K562 (cell line): ENCODE measurements at regions not wholly inside any gene's neighbourhood (a gene's known extent, or its start where the extent isn't known, plus 50 kb on each side); places are given as distances from the start of the nearest gene placed in this dataset.
A peak's percentile ranks its signal among the peaks of the same experiment; 100 is the strongest.

ENCODE experiments used
- ATAC-seq: fragments of 200-7000 bp; cut with Tn5 transposase; 3 replicates; pipeline ENCODE4 v1.9.1; 2020; ENCODE audit warnings: moderate library complexity
- BruUV-seq: library from RNA; stranded (reverse); fragments of 400-500 nt; replicated peaks from 2 replicates; lab custom pipeline; 2021; lab: Mats Ljungman, UMichigan
- CTCF ChIA-PET: fragments of 300-600 bp; formaldehyde crosslinking; extraction: SDS; loops from one replicate; lab custom pipeline; 2021; ENCODE audit warnings: low intra/inter-chr PET ratio; lab: Yijun Ruan, JAX
- POLR2A ChIA-PET: fragments of 300-600, 350-650 bp; sonication (Branson Sonifier 250); formaldehyde crosslinking; extraction: SDS; loops from one replicate; lab custom pipeline; 2021; ENCODE audit warnings: antibody characterized with exemption, inconsistent platforms; lab: Yijun Ruan, JAX
- DNase-seq, 4 experiments: peaks; one replicate each; pipeline versions ENCODE4 v3.0.0 to v3.0.0-alpha.2; 2011 to 2018; ENCODE audit warnings: low spot score in 3 of 4, mixed read lengths in 3 of 4; ENCODE audit errors: extremely low read depth in 1 of 4
- FAIRE-seq: peaks from 2 replicates; lab custom pipeline; 2011; peaks lifted over from hg19 to GRCh38; lab: Jason Lieb, UNC
- H2AFZ ChIP-seq: 2 replicates; pipeline ENCODE4 v1.6.0; 2011; ENCODE audit warnings: low read depth, low read length, control low read depth, inconsistent platforms
- H3K27ac ChIP-seq: fragments of 200-600 bp; 3 replicates; pipeline ENCODE4 v1.8.0; 2011; ENCODE audit warnings: low read depth, mild to moderate bottlenecking, control low read depth, inconsistent platforms, low read length, moderate library complexity, mixed read lengths; ENCODE audit errors: extremely low read depth
- H3K27me3 ChIP-seq, 2 experiments: fragments of 300-600 bp in 1 of 2; 2 replicates in 1 of 2; 3 replicates in 1 of 2; pipeline versions ENCODE4 v1.6.0 to v1.8.0; 2011; ENCODE audit warnings: inconsistent platforms in 2 of 2, low read length in 2 of 2, mild to moderate bottlenecking in 1 of 2, mixed read lengths in 1 of 2, moderate library complexity in 1 of 2; ENCODE audit not compliant: control insufficient read depth in 2 of 2, insufficient read depth in 2 of 2
- H3K36me3 ChIP-seq: fragments of 300-600 bp; 3 replicates; pipeline ENCODE4 v1.8.0; 2011; ENCODE audit warnings: mild to moderate bottlenecking, low read length, inconsistent platforms; ENCODE audit not compliant: control insufficient read depth, insufficient read depth
- H3K4me1 ChIP-seq, 2 experiments: fragments of 200-600 bp in 1 of 2; replicated peaks in 1 of 2; 2 replicates in 1 of 2; 3 replicates in 1 of 2; pipeline versions ENCODE4 v1.5.1 to v1.8.0; 2011; ENCODE audit warnings: inconsistent platforms in 2 of 2, low read length in 2 of 2, mild to moderate bottlenecking in 1 of 2, mixed read lengths in 1 of 2, moderate library complexity in 1 of 2; ENCODE audit not compliant: control insufficient read depth in 2 of 2, insufficient read depth in 2 of 2
- H3K4me2 ChIP-seq: 2 replicates; pipeline ENCODE4 v1.6.1; 2011; ENCODE audit warnings: low read length, control low read depth, inconsistent platforms, mixed read lengths; ENCODE audit not compliant: insufficient read depth
- H3K4me3 ChIP-seq: fragments of 200-600 bp; sonication (generic), shearing (Covaris generic); 2 replicates; pipeline ENCODE4 v1.5.1; 2016; ENCODE audit warnings: control low read depth, inconsistent platforms
- H3K79me2 ChIP-seq: fragments of 200-600 bp; 3 replicates; pipeline ENCODE4 v1.8.0; 2011; ENCODE audit warnings: low read length, inconsistent platforms; ENCODE audit not compliant: control insufficient read depth, insufficient read depth
- H3K9ac ChIP-seq, 2 experiments: 2 replicates each; pipeline versions ENCODE4 v1.6.0 to v1.6.1; 2011; ENCODE audit warnings: low read depth in 2 of 2, low read length in 2 of 2, control low read depth in 1 of 2, inconsistent platforms in 1 of 2, mild to moderate bottlenecking in 1 of 2, mixed read lengths in 1 of 2; ENCODE audit not compliant: insufficient read depth in 1 of 2
- H3K9me1 ChIP-seq: one replicate; pipeline ENCODE4 v1.6.0; 2011; ENCODE audit warnings: inconsistent platforms, mild to moderate bottlenecking, low read length, moderate library complexity; ENCODE audit not compliant: control insufficient read depth, insufficient read depth
- H3K9me3 ChIP-seq: replicated peaks from 2 replicates; pipeline ENCODE4 v1.5.1; 2011; ENCODE audit warnings: low read depth, low read length, inconsistent platforms; ENCODE audit not compliant: control insufficient read depth, insufficient read depth
- H4K20me1 ChIP-seq: replicated peaks from 2 replicates; pipeline ENCODE4 v1.6.1; 2011; ENCODE audit warnings: low read length, inconsistent platforms, mixed read lengths; ENCODE audit not compliant: control insufficient read depth, insufficient read depth
- BRD4 ChIP-seq: fragments of 200-600 bp; sonication (generic); IDR thresholded peaks from 2 replicates; pipeline ENCODE4 v1.6.1; 2017; ENCODE audit warnings: inconsistent platforms
- CBFA2T3 ChIP-seq: fragments of 450-650 bp; IDR thresholded peaks from 2 replicates; pipeline ENCODE4 v1.6.1; 2017
- ESRRA ChIP-seq: fragments of 450-650 bp; IDR thresholded peaks from 2 replicates; pipeline ENCODE4 v1.6.1; 2014; ENCODE audit warnings: low read depth, mild to moderate bottlenecking, moderate library complexity, borderline replicate concordance
- GABPB1 ChIP-seq: sonication (generic); formaldehyde crosslinking; IDR thresholded peaks from 2 replicates; pipeline ENCODE4 v1.8.0; 2022; ENCODE audit warnings: mild to moderate bottlenecking, missing genetic modification reagents
- NR2F6 ChIP-seq: fragments of 450-650 bp; formaldehyde crosslinking; IDR thresholded peaks from 2 replicates; pipeline ENCODE4 v1.4.0; 2020; ENCODE audit warnings: mild to moderate bottlenecking
- OTX1 ChIP-seq: fragments of 450-650 bp; formaldehyde crosslinking; IDR thresholded peaks from 2 replicates; pipeline ENCODE4 v1.4.0; 2022; ENCODE audit warnings: mild to moderate bottlenecking
- ZNF143 ChIP-seq: sonication (generic); formaldehyde crosslinking; IDR thresholded peaks from 2 replicates; pipeline ENCODE4 v1.9.0; 2022; ENCODE audit warnings: mild to moderate bottlenecking, missing genetic modification reagents
- WGBS: fragments of 100-300 bp; shearing (Covaris generic); methylation state at CpG from one replicate; pipeline ENCODE4 v1.1.6; 2016; ENCODE audit warnings: low coverage, mixed read lengths; ENCODE audit not compliant: insufficient coverage; ENCODE audit errors: missing lambda C conversion rate; 5-methylcytosine and 5-hydroxymethylcytosine counted together
- in situ Hi-C: fragments of 300-500 bp; cut with MboI; formaldehyde crosslinking; loops from 4 replicates; pipeline ENCODE4 v1.15.0; 2018; ENCODE audit warnings: inconsistent platforms, mixed read lengths
- intact Hi-C: fragments of 100-400 bp; cut with micrococcal nuclease; formaldehyde crosslinking; loops from 2 replicates; pipeline ENCODE4 v1.14.2; 2022
- TF ChIP-seq, protein P1 (sequence below): fragments of 450-650 bp; IDR thresholded peaks from 2 replicates; pipeline ENCODE4 v1.6.1; 2016; ENCODE audit warnings: mild to moderate bottlenecking, moderate library complexity
- TF ChIP-seq, protein P2 (sequence below): sonication (generic); formaldehyde crosslinking; IDR thresholded peaks from 2 replicates; pipeline ENCODE4 v1.8.1; 2023; ENCODE audit warnings: mild to moderate bottlenecking, missing genetic modification reagents
- TF ChIP-seq, protein P3 (sequence below): sonication (generic); formaldehyde crosslinking; IDR thresholded peaks from 2 replicates; pipeline ENCODE4 v1.9.0; 2022; ENCODE audit warnings: mild to moderate bottlenecking, missing genetic modification reagents

DNA sequence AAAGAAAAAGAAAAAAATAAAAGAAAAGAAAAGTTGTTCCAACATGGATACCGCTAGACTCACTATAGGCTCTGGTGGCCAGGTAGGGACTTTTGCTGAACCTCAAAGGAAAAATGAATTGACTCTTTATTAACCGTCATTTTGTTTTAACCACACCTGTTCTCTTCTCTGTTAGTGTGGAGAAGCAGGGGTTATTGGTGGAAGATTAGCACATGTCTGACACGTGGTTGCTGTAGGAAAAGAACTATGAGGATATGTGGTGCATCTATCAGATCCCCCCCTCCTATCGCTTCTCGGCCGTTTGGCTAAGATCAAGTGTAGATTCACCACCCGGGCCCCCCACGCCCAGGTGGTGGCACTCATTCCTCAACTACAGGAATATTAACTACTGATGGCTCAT lies 212.4 kb upstream of the ZNF184 start:
- BruUV-seq = no TSS peak
- peaks cover 5 to 24% of the 10 kb centered on the region in 2 experiments; a peak in 4 of 5 replicates for H3K4me1 ChIP-seq
- no peak overlapping the region for H3K9ac ChIP-seq
- H3K9me3 ChIP-seq = peaks cover 5% of the 10 kb centered on the region; the same call in 1 of the 2 replicates
- FAIRE-seq = no peak
- H3K4me3 ChIP-seq = no peak overlapping the region
- CTCF ChIA-PET = no interaction called here
- no peaks in the 10 kb centered on the region for H3K36me3 ChIP-seq
- no peaks in the 10 kb centered on the region for H3K79me2 ChIP-seq
- no peak overlapping the region for H3K27ac ChIP-seq
- ATAC-seq = no peak
- H3K27me3 ChIP-seq = no peaks in the 10 kb centered on the region
- H3K9me1 ChIP-seq = no peaks in the 10 kb centered on the region
- 0 out of 2 replicates have a peak overlapping the region, but pooled peaks have one; percentile 37 for H2AFZ ChIP-seq
- POLR2A ChIA-PET = interaction anchor here (2.7 kb wide), 1 partner anchor 13 kb away, joined by 10 read pairs; no protein-coding TSS in a partner anchor
- in situ Hi-C loops = loop anchor here (5.0 kb wide), 1 partner anchor 508 kb away; no protein-coding TSS in a partner anchor
- 68% methylated on average over 8 of the region's 8 CpGs for WGBS
- 0 out of 2 replicates have a peak, but pooled peaks cover 2% of the 10 kb centered on the region for H4K20me1 ChIP-seq
- H3K4me2 ChIP-seq = no peak overlapping the region
- intact Hi-C loops = loop anchor here (5.0 to 10.0 kb wide), 6 partner anchors 53 to 1130 kb away; no protein-coding TSS in a partner anchor
- no peak for DNase-seq
- TF ChIP-seq ESRRA = no peak
- TF ChIP-seq ZNF143 = no peak
- TF ChIP-seq, protein P1, sequence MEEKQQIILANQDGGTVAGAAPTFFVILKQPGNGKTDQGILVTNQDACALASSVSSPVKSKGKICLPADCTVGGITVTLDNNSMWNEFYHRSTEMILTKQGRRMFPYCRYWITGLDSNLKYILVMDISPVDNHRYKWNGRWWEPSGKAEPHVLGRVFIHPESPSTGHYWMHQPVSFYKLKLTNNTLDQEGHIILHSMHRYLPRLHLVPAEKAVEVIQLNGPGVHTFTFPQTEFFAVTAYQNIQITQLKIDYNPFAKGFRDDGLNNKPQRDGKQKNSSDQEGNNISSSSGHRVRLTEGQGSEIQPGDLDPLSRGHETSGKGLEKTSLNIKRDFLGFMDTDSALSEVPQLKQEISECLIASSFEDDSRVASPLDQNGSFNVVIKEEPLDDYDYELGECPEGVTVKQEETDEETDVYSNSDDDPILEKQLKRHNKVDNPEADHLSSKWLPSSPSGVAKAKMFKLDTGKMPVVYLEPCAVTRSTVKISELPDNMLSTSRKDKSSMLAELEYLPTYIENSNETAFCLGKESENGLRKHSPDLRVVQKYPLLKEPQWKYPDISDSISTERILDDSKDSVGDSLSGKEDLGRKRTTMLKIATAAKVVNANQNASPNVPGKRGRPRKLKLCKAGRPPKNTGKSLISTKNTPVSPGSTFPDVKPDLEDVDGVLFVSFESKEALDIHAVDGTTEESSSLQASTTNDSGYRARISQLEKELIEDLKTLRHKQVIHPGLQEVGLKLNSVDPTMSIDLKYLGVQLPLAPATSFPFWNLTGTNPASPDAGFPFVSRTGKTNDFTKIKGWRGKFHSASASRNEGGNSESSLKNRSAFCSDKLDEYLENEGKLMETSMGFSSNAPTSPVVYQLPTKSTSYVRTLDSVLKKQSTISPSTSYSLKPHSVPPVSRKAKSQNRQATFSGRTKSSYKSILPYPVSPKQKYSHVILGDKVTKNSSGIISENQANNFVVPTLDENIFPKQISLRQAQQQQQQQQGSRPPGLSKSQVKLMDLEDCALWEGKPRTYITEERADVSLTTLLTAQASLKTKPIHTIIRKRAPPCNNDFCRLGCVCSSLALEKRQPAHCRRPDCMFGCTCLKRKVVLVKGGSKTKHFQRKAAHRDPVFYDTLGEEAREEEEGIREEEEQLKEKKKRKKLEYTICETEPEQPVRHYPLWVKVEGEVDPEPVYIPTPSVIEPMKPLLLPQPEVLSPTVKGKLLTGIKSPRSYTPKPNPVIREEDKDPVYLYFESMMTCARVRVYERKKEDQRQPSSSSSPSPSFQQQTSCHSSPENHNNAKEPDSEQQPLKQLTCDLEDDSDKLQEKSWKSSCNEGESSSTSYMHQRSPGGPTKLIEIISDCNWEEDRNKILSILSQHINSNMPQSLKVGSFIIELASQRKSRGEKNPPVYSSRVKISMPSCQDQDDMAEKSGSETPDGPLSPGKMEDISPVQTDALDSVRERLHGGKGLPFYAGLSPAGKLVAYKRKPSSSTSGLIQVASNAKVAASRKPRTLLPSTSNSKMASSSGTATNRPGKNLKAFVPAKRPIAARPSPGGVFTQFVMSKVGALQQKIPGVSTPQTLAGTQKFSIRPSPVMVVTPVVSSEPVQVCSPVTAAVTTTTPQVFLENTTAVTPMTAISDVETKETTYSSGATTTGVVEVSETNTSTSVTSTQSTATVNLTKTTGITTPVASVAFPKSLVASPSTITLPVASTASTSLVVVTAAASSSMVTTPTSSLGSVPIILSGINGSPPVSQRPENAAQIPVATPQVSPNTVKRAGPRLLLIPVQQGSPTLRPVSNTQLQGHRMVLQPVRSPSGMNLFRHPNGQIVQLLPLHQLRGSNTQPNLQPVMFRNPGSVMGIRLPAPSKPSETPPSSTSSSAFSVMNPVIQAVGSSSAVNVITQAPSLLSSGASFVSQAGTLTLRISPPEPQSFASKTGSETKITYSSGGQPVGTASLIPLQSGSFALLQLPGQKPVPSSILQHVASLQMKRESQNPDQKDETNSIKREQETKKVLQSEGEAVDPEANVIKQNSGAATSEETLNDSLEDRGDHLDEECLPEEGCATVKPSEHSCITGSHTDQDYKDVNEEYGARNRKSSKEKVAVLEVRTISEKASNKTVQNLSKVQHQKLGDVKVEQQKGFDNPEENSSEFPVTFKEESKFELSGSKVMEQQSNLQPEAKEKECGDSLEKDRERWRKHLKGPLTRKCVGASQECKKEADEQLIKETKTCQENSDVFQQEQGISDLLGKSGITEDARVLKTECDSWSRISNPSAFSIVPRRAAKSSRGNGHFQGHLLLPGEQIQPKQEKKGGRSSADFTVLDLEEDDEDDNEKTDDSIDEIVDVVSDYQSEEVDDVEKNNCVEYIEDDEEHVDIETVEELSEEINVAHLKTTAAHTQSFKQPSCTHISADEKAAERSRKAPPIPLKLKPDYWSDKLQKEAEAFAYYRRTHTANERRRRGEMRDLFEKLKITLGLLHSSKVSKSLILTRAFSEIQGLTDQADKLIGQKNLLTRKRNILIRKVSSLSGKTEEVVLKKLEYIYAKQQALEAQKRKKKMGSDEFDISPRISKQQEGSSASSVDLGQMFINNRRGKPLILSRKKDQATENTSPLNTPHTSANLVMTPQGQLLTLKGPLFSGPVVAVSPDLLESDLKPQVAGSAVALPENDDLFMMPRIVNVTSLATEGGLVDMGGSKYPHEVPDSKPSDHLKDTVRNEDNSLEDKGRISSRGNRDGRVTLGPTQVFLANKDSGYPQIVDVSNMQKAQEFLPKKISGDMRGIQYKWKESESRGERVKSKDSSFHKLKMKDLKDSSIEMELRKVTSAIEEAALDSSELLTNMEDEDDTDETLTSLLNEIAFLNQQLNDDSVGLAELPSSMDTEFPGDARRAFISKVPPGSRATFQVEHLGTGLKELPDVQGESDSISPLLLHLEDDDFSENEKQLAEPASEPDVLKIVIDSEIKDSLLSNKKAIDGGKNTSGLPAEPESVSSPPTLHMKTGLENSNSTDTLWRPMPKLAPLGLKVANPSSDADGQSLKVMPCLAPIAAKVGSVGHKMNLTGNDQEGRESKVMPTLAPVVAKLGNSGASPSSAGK = peak; percentile 55; the same call in 1 of the 2 replicates
- TF ChIP-seq, protein P2, sequence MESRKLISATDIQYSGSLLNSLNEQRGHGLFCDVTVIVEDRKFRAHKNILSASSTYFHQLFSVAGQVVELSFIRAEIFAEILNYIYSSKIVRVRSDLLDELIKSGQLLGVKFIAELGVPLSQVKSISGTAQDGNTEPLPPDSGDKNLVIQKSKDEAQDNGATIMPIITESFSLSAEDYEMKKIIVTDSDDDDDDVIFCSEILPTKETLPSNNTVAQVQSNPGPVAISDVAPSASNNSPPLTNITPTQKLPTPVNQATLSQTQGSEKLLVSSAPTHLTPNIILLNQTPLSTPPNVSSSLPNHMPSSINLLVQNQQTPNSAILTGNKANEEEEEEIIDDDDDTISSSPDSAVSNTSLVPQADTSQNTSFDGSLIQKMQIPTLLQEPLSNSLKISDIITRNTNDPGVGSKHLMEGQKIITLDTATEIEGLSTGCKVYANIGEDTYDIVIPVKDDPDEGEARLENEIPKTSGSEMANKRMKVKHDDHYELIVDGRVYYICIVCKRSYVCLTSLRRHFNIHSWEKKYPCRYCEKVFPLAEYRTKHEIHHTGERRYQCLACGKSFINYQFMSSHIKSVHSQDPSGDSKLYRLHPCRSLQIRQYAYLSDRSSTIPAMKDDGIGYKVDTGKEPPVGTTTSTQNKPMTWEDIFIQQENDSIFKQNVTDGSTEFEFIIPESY (CRISPR knock-in tag) = peak; percentile 89
- TF ChIP-seq NR2F6 (CRISPR knock-in tag) = no peak
- TF ChIP-seq BRD4 = no peak
- TF ChIP-seq CBFA2T3 = no peak
- TF ChIP-seq GABPB1 (CRISPR knock-in tag) = no peak
- no peak for TF ChIP-seq OTX1
- TF ChIP-seq, protein P3, sequence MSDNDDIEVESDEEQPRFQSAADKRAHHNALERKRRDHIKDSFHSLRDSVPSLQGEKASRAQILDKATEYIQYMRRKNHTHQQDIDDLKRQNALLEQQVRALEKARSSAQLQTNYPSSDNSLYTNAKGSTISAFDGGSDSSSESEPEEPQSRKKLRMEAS (CRISPR knock-in tag) = peak; percentile 11; the same call in 1 of the 2 replicates
